CD4-positive, alpha-beta T cell treated with Interleukin-21 for 1 hour (primary cell): ENCODE measurements at regions not wholly inside any gene's neighbourhood (a gene's known extent, or its start where the extent isn't known, plus 50 kb on each side); places are given as distances from the start of the nearest gene placed in this dataset.
A peak's percentile ranks its signal among the peaks of the same experiment; 100 is the strongest.

ENCODE experiments used
- DNase-seq: peaks from one replicate; pipeline ENCODE4 v3.0.0-alpha.2; 2020

GRCh38 chr14:34241185-34241711 is 220.8 kb downstream of the SPTSSA start:
- no peak for DNase-seq

- DNase-seq: no peak
Measured at GRCh38 chr14:34238610-34239009, 223.4 kb downstream of the SPTSSA start.

- no peak for DNase-seq
Measured at GRCh38 chr14:34237677-34238076, 224.4 kb downstream of the SPTSSA start.

GRCh38 chr14:34237081-34237480 is 225.0 kb downstream of the SPTSSA start:
- no peak for DNase-seq

GRCh38 chr14:34235643-34236300 is 226.3 kb downstream of the SPTSSA start:
- DNase-seq: no peak

GRCh38 chr14:34234258-34234657 is 227.8 kb downstream of the SPTSSA start:
- DNase-seq: no peak

GRCh38 chr14:34233619-34234018 is 228.4 kb downstream of the SPTSSA start:
- DNase-seq: no peak

GRCh38 chr14:34232790-34233189 is 229.2 kb downstream of the SPTSSA start:
- no peak for DNase-seq

GRCh38 chr14:34231626-34232025 is 230.4 kb downstream of the SPTSSA start:
- DNase-seq: no peak

GRCh38 chr14:34229140-34229539 is 232.9 kb downstream of the SPTSSA start:
- no peak for DNase-seq

- no peak for DNase-seq
Measured at GRCh38 chr14:34228650-34228976, 233.4 kb downstream of the SPTSSA start.

- peak; percentile 52 for DNase-seq
Measured at GRCh38 chr14:34227834-34228649, 234.0 kb downstream of the SPTSSA start.

- DNase-seq: no peak
Measured at GRCh38 chr14:34224221-34224620, 237.8 kb downstream of the SPTSSA start.

- DNase-seq: no peak
Measured at GRCh38 chr14:34223373-34224148, 238.5 kb downstream of the SPTSSA start.

- no peak for DNase-seq
Measured at GRCh38 chr14:34222867-34223266, 239.2 kb downstream of the SPTSSA start.

GRCh38 chr14:34222122-34222521 is 239.9 kb downstream of the SPTSSA start:
- no peak for DNase-seq

- no peak for DNase-seq
Measured at GRCh38 chr14:34220921-34221320, 241.1 kb downstream of the SPTSSA start.

- DNase-seq: no peak
Measured at GRCh38 chr14:34220378-34220706, 241.7 kb downstream of the SPTSSA start.

GRCh38 chr14:34219661-34220377 is 242.2 kb downstream of the SPTSSA start:
- no peak for DNase-seq

- DNase-seq: no peak
Measured at GRCh38 chr14:34218881-34219280, 243.2 kb downstream of the SPTSSA start.

GRCh38 chr14:34214961-34215360 is 247.1 kb downstream of the SPTSSA start:
- no peak for DNase-seq

- no peak for DNase-seq
Measured at GRCh38 chr14:34213332-34213731, 248.7 kb downstream of the SPTSSA start.
